Ovary (tissue), 3 donors: ENCODE measurements at regions not wholly inside any gene's neighbourhood (a gene's known extent, or its start where the extent isn't known, plus 50 kb on each side); places are given as distances from the start of the nearest gene placed in this dataset.

Source experiments
- POLR2A ChIP-seq: fragments of 450-650 bp; IDR thresholded peaks from one replicate; pipeline ENCODE4 v1.6.1; 2017; ENCODE audit warnings: antibody characterized with exemption, mild to moderate bottlenecking, moderate library complexity
- TF ChIP-seq, protein P1 (sequence below), 3 donors: fragments of 450-650 bp in 2 of 3; fragments of 200-600 bp in 1 of 3; IDR thresholded peaks; one replicate each; pipeline versions ENCODE4 v1.5.1 to v1.8.0; 2016 to 2022; ENCODE audit warnings: antibody characterized with exemption in 3 of 3, mild to moderate bottlenecking in 1 of 3
- donor health status: DM: no; HTN: no; CAD: no.

DNA sequence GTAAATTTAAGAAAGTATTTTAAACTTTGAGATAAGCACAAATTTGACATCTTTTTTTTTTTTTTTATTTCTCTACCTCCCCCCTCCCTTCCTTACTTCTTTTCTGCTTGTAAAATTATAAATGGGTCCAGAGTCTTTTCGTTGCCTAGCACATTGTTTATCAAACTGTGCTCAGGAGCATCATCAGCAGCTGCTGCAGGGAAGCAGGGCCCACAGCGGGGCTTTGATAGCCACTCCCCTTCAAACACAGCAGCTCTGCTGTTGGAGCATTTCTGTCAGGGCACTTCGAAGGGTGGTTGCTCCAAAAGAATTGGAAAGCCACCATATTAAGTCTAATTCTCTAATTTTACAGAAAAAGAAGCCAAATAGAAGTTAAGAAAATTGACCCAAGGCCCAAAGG, 588.3 kb downstream of the SPRY1 start:
- TF ChIP-seq, protein P1, sequence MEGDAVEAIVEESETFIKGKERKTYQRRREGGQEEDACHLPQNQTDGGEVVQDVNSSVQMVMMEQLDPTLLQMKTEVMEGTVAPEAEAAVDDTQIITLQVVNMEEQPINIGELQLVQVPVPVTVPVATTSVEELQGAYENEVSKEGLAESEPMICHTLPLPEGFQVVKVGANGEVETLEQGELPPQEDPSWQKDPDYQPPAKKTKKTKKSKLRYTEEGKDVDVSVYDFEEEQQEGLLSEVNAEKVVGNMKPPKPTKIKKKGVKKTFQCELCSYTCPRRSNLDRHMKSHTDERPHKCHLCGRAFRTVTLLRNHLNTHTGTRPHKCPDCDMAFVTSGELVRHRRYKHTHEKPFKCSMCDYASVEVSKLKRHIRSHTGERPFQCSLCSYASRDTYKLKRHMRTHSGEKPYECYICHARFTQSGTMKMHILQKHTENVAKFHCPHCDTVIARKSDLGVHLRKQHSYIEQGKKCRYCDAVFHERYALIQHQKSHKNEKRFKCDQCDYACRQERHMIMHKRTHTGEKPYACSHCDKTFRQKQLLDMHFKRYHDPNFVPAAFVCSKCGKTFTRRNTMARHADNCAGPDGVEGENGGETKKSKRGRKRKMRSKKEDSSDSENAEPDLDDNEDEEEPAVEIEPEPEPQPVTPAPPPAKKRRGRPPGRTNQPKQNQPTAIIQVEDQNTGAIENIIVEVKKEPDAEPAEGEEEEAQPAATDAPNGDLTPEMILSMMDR (IDR thresholded peaks at IDR 0.05): no peak
- TF ChIP-seq POLR2A: no peak
